Mucosa of descending colon (tissue), 3 donors: ENCODE measurements at regions not wholly inside any gene's neighbourhood (a gene's known extent, or its start where the extent isn't known, plus 50 kb on each side); places are given as distances from the start of the nearest gene placed in this dataset.

Experiments
- ATAC-seq: fragments of 200-7000 bp; cut with Tn5 transposase; one replicate; pipeline ENCODE4 v1.9.1; 2020; ENCODE audit warnings: mild to moderate bottlenecking, moderate library complexity
- DNase-seq, 3 donors: peaks; one replicate each; pipeline ENCODE4 v3.0.0-alpha.2; 2020
- H3K36me3 ChIP-seq: fragments of 200-600 bp; one replicate; pipeline ENCODE4 v1.8.0; 2021; ENCODE audit warnings: low read depth, mild to moderate bottlenecking
- H3K4me1 ChIP-seq: fragments of 200-600 bp; one replicate; pipeline ENCODE4 v1.8.0; 2021; ENCODE audit warnings: low read depth, mild to moderate bottlenecking
- H3K4me3 ChIP-seq: fragments of 200-600 bp; one replicate; pipeline ENCODE4 v1.8.0; 2021; ENCODE audit warnings: mild to moderate bottlenecking
- H3K9me3 ChIP-seq: fragments of 200-600 bp; one replicate; pipeline ENCODE4 v1.8.0; 2021; ENCODE audit warnings: mild to moderate bottlenecking
- CTCF ChIP-seq: fragments of 200-600 bp; IDR thresholded peaks from one replicate; pipeline ENCODE4 v1.8.0; 2022; ENCODE audit warnings: antibody characterized with exemption, mild to moderate bottlenecking
- intact Hi-C, 2 donors: fragments of 100-400 bp; cut with DNase I in 1 of 2; cut with micrococcal nuclease in 1 of 2; formaldehyde crosslinking; loops; one replicate each; pipeline versions ENCODE4 v1.11.0 to v1.11.1; 2022; cut with DNase I, micrococcal nuclease
- donor health status: DM: no; HTN: no; CAD: no; lungs with moderate emphysema.
- donor health status: DM: no; HTN: no; CAD: no.
- donor health status: DM: no; HTN: yes; CAD: no.

GRCh38 chr7:156080046-156080445 is 267.8 kb upstream of the SHH start:
- H3K36me3 ChIP-seq: no peaks in the 10 kb centered on the region
- H3K4me1 ChIP-seq: no peaks in the 10 kb centered on the region
- ATAC-seq (no peak), DNase-seq (no peak)
- intact Hi-C loops: no loop called here
- TF ChIP-seq CTCF: no peak
- no peaks in the 10 kb centered on the region for H3K9me3 ChIP-seq
- H3K4me3 ChIP-seq: no peak overlapping the region

- no peak for TF ChIP-seq CTCF
- no peak for ATAC-seq
- no peaks in the 10 kb centered on the region for H3K4me1 ChIP-seq
- DNase-seq: no peak
- H3K9me3 ChIP-seq: no peaks in the 10 kb centered on the region
- no peak overlapping the region for H3K4me3 ChIP-seq
- intact Hi-C loops: no loop called here
- H3K36me3 ChIP-seq: no peaks in the 10 kb centered on the region
Measured at GRCh38 chr7:156079156-156079555, 266.9 kb upstream of the SHH start.

GRCh38 chr7:156074982-156075615 is 262.8 kb upstream of the SHH start:
- TF ChIP-seq CTCF: no peak
- intact Hi-C loops: no loop called here
- DNase-seq (no peak), ATAC-seq (no peak)
- Histone ChIP-seq H3K36me3 (no peaks in the 10 kb centered on the region), H3K4me3 (no peak overlapping the region), H3K4me1 (no peaks in the 10 kb centered on the region), H3K9me3 (no peaks in the 10 kb centered on the region)

GRCh38 chr7:156074084-156074483 is 261.8 kb upstream of the SHH start:
- intact Hi-C loops: no loop called here
- no peak for DNase-seq
- no peaks in the 10 kb centered on the region for H3K9me3 ChIP-seq

GRCh38 chr7:156073366-156074052 is 261.2 kb upstream of the SHH start:
- DNase-seq (no peak), ATAC-seq (no peak)
- Histone ChIP-seq H3K4me1 (no peaks in the 10 kb centered on the region), H3K9me3 (no peaks in the 10 kb centered on the region), H3K4me3 (no peak overlapping the region), H3K36me3 (no peaks in the 10 kb centered on the region)
- no peak for TF ChIP-seq CTCF
- intact Hi-C loops: no loop called here

More at GRCh38 chr7:156074084-156074483, 261.8 kb upstream of the SHH start:
- no peak for TF ChIP-seq CTCF
- H3K4me3 ChIP-seq: no peak overlapping the region
- no peak for ATAC-seq
- H3K4me1 ChIP-seq: no peaks in the 10 kb centered on the region
- H3K36me3 ChIP-seq: no peaks in the 10 kb centered on the region
